HL-60 (cell line): ENCODE measurements at regions not wholly inside any gene's neighbourhood (a gene's known extent, or its start where the extent isn't known, plus 50 kb on each side); places are given as distances from the start of the nearest gene placed in this dataset.

ENCODE experiments used
- DNase-seq, 2 experiments: peaks; one replicate each; pipeline ENCODE4 v3.0.0-alpha.2; 2010 to 2020; ENCODE audit warnings: low read depth in 1 of 2, low spot score in 1 of 2
- H3K27ac ChIP-seq: fragments of 250-450 bp; sonication (Bioruptor Pico); replicated peaks from 2 replicates; pipeline ENCODE4 v1.5.1; 2020; ENCODE audit warnings: mild to moderate bottlenecking, moderate library complexity
- H3K27me3 ChIP-seq: fragments of 250-450 bp; sonication (Bioruptor Pico); 2 replicates; pipeline ENCODE4 v1.5.1; 2021; ENCODE audit warnings: mild to moderate bottlenecking, moderate library complexity; ENCODE audit not compliant: insufficient read depth, poor library complexity, severe bottlenecking
- H3K4me3 ChIP-seq: replicated peaks from 2 replicates; pipeline ENCODE4 v1.5.1; 2011; ENCODE audit warnings: mild to moderate bottlenecking, control low read depth, low read length; ENCODE audit not compliant: insufficient read depth
- CTCF ChIP-seq: IDR thresholded peaks from one replicate; pipeline ENCODE4 v1.5.1; 2011; ENCODE audit warnings: low read length, control low read depth, inconsistent platforms; ENCODE audit not compliant: insufficient read depth
- GABPA ChIP-seq: IDR thresholded peaks from 2 replicates; pipeline ENCODE4 v1.6.1; 2012; ENCODE audit warnings: low read depth
- POLR2AphosphoS5 ChIP-seq: IDR thresholded peaks from 2 replicates; pipeline ENCODE4 v1.6.1; 2012; ENCODE audit warnings: low read depth
- REST ChIP-seq: IDR thresholded peaks from 2 replicates; pipeline ENCODE4 v1.6.1; 2012; ENCODE audit warnings: low read depth; ENCODE audit not compliant: insufficient replicate concordance
- SPI1 ChIP-seq: IDR thresholded peaks from 2 replicates; pipeline ENCODE4 v1.6.1; 2012; ENCODE audit warnings: low read depth, mild to moderate bottlenecking, borderline replicate concordance

- no peak overlapping the region for H3K27ac ChIP-seq
- no peak overlapping the region for H3K4me3 ChIP-seq
- no peaks in the 10 kb centered on the region for H3K27me3 ChIP-seq
- TF ChIP-seq CTCF (no peak), GABPA (no peak)
- DNase-seq, result no peak
These were observed 167.5 kb downstream of the URI1 start for GRCh38 chr19:30109565-30109964.

GRCh38 chr19:30111021-30111855 is 169.2 kb downstream of the URI1 start:
- TF ChIP-seq SPI1 (no peak), POLR2AphosphoS5 (no peak)
- no peak for DNase-seq
- no peaks in the 10 kb centered on the region for H3K27me3 ChIP-seq
- no peak overlapping the region for H3K27ac ChIP-seq
- no peak overlapping the region for H3K4me3 ChIP-seq

GRCh38 chr19:30112171-30112570 is 170.1 kb downstream of the URI1 start:
- Histone ChIP-seq H3K4me3 (no peak overlapping the region), H3K27me3 (no peaks in the 10 kb centered on the region)

GRCh38 chr19:30112666-30113065 is 170.6 kb downstream of the URI1 start:
- no peak for DNase-seq
- Histone ChIP-seq H3K27me3 (no peaks in the 10 kb centered on the region), H3K27ac (no peak overlapping the region), H3K4me3 (no peak overlapping the region)
- TF ChIP-seq REST (no peak), SPI1 (no peak), POLR2AphosphoS5 (no peak), CTCF (no peak), GABPA (no peak)

More at GRCh38 chr19:30112171-30112570, 170.1 kb downstream of the URI1 start:
- no peak for DNase-seq
- TF ChIP-seq SPI1 (no peak), REST (no peak), GABPA (no peak), POLR2AphosphoS5 (no peak), CTCF (no peak)
- H3K27ac ChIP-seq, result no peak overlapping the region
